HG02973 (cell line): ENCODE measurements at regions not wholly inside any gene's neighbourhood (a gene's known extent, or its start where the extent isn't known, plus 50 kb on each side); places are given as distances from the start of the nearest gene placed in this dataset.
"Not testable (repeated sequence)": the region's sequence is repeated elsewhere in the genome, so short reads cannot be mapped to it uniquely, and the experiment has no call there.

ENCODE experiments used
- ATAC-seq: cut with Tn5 transposase; IDR thresholded peaks from one replicate; pipeline ENCODE4 v1.9.1; 2021; ENCODE audit warnings: moderate library complexity; ENCODE audit not compliant: unreplicated experiment

- ATAC-seq, result no peak
These were observed 1624.9 kb upstream of the CELF4 start for GRCh38 chr18:39190508-39190907.

GRCh38 chr18:39188278-39188677 lies 1622.7 kb upstream of the CELF4 start:
- ATAC-seq, result no peak

GRCh38 chr18:39186008-39186407 lies 1620.4 kb upstream of the CELF4 start:
- ATAC-seq, result no peak

GRCh38 chr18:39184176-39184575 lies 1618.6 kb upstream of the CELF4 start:
- no peak for ATAC-seq

- no peak for ATAC-seq
These were observed 1612.6 kb upstream of the CELF4 start for GRCh38 chr18:39178166-39178565.

- no peak for ATAC-seq
These were observed 1607.3 kb upstream of the CELF4 start for GRCh38 chr18:39172695-39173421.

GRCh38 chr18:39168723-39169122 lies 1603.1 kb upstream of the CELF4 start:
- ATAC-seq, result no peak

GRCh38 chr18:39167990-39168389 lies 1602.4 kb upstream of the CELF4 start:
- no peak for ATAC-seq

GRCh38 chr18:39166776-39167175 lies 1601.2 kb upstream of the CELF4 start:
- ATAC-seq, result no peak

- ATAC-seq, result no peak
These were observed 1596.6 kb upstream of the CELF4 start for GRCh38 chr18:39162013-39162827.

GRCh38 chr18:39149211-39149806 lies 1583.7 kb upstream of the CELF4 start:
- ATAC-seq, result no peak

- no peak for ATAC-seq
These were observed 1568.7 kb upstream of the CELF4 start for GRCh38 chr18:39134255-39134654.

- not testable (repeated sequence) for ATAC-seq
These were observed 1561.9 kb upstream of the CELF4 start for GRCh38 chr18:39127538-39127937.

- no peak for ATAC-seq
These were observed 1548.2 kb upstream of the CELF4 start for GRCh38 chr18:39113790-39114189.

GRCh38 chr18:39105104-39105503 lies 1539.5 kb upstream of the CELF4 start:
- ATAC-seq, result no peak

GRCh38 chr18:39072970-39073369 lies 1507.4 kb upstream of the CELF4 start:
- ATAC-seq, result no peak

GRCh38 chr18:39062426-39062825 lies 1496.8 kb upstream of the CELF4 start:
- no peak for ATAC-seq

GRCh38 chr18:39058386-39059000 lies 1492.9 kb upstream of the CELF4 start:
- ATAC-seq, result no peak

- ATAC-seq, result no peak
These were observed 1491.9 kb upstream of the CELF4 start for GRCh38 chr18:39057423-39058064.

- no peak for ATAC-seq
These were observed 1488.0 kb upstream of the CELF4 start for GRCh38 chr18:39053571-39053970.

- ATAC-seq, result no peak
These were observed 1485.4 kb upstream of the CELF4 start for GRCh38 chr18:39051013-39051412.
